NB4 (cell line): ENCODE measurements at regions not wholly inside any gene's neighbourhood (a gene's known extent, or its start where the extent isn't known, plus 50 kb on each side); places are given as distances from the start of the nearest gene placed in this dataset.

Source experiments
- CTCF ChIP-seq: IDR thresholded peaks from one replicate; pipeline ENCODE4 v1.5.1; 2012; ENCODE audit warnings: low read depth, low read length
- MAX ChIP-seq: IDR thresholded peaks from 2 replicates; pipeline ENCODE4 v1.6.1; 2011; ENCODE audit warnings: low read depth, low read length
- POLR2A ChIP-seq: IDR thresholded peaks from 2 replicates; pipeline ENCODE4 v1.6.1; 2011; ENCODE audit warnings: mild to moderate bottlenecking; ENCODE audit not compliant: insufficient read length; ENCODE audit errors: extremely low read depth

DNA sequence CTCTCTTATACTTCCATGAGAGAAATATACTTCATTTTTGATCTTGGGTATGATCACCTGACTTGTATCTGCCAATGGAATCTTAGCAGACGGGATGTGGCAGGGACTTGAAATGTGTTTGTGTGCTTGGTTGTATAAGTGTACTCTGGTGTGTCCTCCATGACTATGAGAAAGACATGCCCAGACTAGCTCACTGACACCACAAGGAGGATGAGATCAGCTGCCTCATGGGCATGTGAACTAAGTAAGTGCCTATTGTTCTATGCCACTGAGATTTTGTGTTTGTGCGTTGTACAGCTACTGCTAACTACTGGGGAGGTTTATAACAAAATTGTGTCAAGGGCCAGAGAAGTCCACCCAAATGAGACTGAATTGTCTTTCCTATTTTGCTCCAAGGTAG is 402.2 kb upstream of the SALL1 start:
- TF ChIP-seq POLR2A: no peak
- TF ChIP-seq CTCF: no peak
- no peak for TF ChIP-seq MAX
